GM19043 (cell line): ENCODE measurements at regions not wholly inside any gene's neighbourhood (a gene's known extent, or its start where the extent isn't known, plus 50 kb on each side); places are given as distances from the start of the nearest gene placed in this dataset.
"Not testable (repeated sequence)": the region's sequence is repeated elsewhere in the genome, so short reads cannot be mapped to it uniquely, and the experiment has no call there.

ENCODE experiments used
- ATAC-seq: cut with Tn5 transposase; IDR thresholded peaks from one replicate; pipeline ENCODE4 v1.9.1; 2021; ENCODE audit warnings: low read depth; ENCODE audit not compliant: unreplicated experiment

DNA sequence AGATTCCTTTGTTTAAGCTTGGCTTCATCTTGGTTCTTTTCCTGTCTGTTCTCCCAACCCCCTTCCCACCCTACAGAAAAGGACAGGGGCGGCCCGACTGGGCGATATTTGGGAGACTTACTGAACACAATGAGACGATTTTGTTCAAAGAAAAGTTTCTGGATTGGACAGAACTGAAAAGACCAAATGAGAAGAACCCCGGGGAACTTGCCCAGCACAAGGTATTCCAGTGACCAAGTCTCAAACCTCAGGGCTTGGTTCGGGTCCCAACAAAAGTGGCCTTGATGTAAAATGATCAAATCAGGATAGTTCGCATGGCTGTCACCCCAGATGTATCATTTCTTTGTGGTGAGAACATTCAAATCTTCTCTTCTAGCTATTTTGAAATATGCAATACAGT, 73.9 kb upstream of the LYZL2 start:
- not testable (repeated sequence) for ATAC-seq

DNA sequence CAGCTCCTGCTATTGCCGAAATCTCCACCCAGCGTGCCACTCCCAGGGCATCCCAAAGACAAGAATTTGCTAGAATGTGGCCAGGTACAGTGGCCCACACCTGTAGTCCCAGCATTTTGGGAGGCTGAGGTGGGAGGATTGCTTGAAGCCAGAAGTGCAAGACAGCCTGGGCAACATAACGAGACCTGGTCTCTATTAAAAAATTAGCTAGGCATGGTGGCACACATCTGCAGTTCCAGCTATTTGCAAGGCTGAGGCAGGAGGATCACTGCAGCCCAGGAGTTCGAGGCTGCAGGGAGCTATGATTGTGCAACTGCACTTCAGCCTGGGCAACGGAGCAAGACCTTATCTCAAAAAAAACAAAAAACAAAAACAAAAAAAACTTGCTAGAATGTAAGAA, 73.3 kb upstream of the LYZL2 start:
- no peak for ATAC-seq

GRCh38 chr10:30701451-30702173, 72.1 kb upstream of the LYZL2 start:
- ATAC-seq = peak; percentile 57

- no peak for ATAC-seq
These were observed 68.3 kb upstream of the LYZL2 start for GRCh38 chr10:30697806-30698205.

DNA sequence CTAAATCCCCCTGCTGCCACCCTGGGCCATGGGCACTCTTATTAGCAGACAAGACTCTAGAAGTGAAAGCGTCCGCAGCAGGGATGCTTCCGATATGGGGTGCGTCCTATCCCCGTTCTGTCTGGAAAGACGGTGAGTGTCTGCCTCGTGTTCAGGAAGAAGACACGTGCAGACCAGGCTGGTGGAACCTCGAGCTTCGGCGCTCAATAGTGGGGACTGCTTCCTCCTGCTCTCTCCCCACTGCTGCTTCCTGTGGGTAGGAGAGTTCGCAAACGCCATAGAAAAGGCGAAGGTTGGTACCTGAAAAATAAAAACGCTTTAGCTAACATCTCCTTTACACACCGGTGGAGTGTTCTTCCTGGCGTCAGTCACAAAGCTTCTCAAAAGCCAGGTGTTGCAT, 67.7 kb upstream of the LYZL2 start:
- not testable (repeated sequence) for ATAC-seq

DNA sequence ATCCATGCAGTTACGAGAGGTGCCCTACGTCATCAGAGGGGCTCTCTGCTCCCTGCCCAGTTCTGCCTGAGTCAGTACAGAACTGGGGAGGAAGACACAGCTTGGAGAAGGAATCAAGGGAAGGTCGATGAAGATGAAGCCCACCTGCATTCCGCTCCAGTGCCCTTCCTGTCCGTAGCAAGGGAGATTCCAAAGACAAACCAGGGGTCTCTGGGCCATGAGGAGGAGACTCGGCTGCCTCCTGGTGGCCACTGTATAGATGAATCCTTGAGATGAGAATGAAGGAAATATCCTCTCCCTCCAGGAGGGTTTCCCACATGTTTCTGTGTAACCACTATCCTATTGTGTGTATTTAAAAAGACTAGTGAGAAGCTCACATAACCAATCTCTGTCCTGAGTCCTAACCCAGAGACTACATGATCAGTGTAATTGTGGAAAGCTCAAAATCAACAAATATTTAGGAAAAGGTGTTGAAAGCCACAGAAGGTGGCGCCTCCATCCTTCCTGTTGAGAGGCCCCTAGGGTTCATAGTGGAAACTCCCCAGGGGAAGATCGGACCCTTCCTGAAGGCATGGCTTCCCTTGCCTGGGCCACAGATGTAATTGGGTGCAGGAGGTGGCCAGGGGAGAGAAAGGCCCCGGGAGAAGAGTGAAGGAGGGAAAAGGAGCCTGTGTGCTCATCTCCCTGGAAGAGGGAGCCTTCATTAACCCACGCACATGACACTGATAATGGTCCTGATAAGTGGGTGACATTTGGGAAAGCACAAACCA, 67.0 kb upstream of the LYZL2 start:
- ATAC-seq = not testable (repeated sequence)

- not testable (repeated sequence) for ATAC-seq
These were observed 66.1 kb upstream of the LYZL2 start for GRCh38 chr10:30695481-30696236.

- no peak for ATAC-seq
These were observed 65.1 kb upstream of the LYZL2 start for GRCh38 chr10:30694518-30695228.

DNA sequence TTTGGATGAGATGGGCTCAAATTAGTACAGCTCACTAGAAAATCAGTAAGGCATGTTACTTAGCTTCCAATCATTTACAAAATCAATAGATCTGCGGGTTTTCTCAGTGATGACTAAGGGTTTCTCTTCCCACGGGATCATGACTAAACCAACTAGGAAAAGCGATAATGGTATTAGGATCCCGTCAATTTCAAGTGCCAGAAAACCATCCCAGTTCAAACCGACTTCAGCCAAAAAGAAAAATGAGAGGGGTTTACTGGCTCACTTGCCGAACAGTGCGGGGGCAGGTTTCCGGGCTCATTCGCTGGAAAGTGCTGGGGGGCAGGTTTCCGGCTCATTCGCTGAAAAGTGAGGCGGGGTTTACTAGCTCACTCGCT, 62.1 kb upstream of the LYZL2 start:
- ATAC-seq = no peak

GRCh38 chr10:30690948-30691638, 61.5 kb upstream of the LYZL2 start:
- not testable (repeated sequence) for ATAC-seq

DNA sequence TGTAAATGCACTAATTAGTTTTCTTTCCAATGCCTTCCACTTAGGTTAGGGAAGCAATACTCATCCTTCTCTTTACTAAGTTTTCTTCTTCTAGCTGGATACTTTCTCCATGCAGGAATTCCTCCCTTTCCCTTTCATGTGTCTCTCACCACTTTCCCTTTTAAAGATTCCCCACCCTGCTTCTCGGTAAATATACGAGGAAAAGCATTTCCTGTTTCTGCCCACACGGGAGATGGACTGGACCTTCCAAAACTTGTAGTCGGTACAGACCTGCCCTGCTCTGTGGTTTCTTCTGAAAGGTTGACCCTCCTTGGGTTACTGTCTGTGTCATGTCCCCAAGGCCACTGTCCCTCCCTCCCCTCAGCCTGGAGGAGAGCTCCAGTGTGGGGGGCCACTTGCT, 58.9 kb upstream of the LYZL2 start:
- ATAC-seq = no peak

DNA sequence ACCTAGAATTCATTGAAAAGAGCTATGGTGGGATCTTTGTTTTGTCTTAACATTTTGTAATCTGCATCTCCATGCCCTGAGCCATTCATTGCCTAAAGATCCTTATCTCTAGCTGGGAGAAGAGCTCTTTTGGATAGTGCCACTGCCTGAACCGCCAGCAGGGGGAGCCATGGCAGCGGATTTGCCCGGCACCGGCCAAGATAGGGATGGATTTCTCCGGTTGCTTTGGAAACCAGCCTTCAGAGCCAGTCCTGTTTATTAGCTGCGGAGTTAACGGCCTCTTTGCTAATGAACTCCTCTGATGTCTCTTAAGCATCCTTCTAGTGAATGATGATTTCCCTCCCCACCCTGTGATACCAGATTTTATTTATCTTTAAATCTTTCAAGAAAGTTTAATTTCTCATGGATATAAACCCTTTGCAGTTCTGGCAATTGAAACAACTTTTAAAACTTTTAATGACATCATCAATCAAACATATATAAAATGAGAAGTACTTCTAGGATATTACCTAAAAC, 58.2 kb upstream of the LYZL2 start:
- ATAC-seq = peak; percentile 73

- no peak for ATAC-seq
These were observed 57.2 kb upstream of the LYZL2 start for GRCh38 chr10:30686708-30687107.

DNA sequence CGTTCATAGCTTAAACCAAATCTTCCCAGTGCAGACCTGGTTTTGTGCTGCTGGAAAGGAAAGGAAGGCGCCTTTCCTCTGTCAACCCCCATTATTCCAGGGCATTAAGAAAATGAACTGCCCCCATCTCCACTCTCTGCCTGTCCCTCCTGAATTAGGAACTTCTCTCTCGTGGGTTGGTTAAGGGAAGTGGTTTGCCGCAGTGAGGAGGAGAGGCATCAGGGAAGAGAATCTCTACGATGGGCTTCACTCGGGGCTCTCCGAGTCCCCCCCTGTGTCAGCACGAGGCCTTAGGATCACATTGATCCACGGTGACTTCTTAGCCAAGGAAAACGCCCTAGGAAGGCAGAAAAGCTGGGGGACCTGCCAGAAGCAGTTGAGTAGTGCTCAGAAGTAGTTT, 53.9 kb upstream of the LYZL2 start:
- ATAC-seq = no peak

- not testable (repeated sequence) for ATAC-seq
These were observed 53.0 kb upstream of the LYZL2 start for GRCh38 chr10:30682377-30683199.

GRCh38 chr10:30680908-30681307, 51.4 kb upstream of the LYZL2 start:
- ATAC-seq = no peak
